ES-I3 (cell line): ENCODE measurements at regions not wholly inside any gene's neighbourhood (a gene's known extent, or its start where the extent isn't known, plus 50 kb on each side); places are given as distances from the start of the nearest gene placed in this dataset.

Experiments used
- H3K36me3 ChIP-seq: 2 replicates; pipeline ENCODE4 v1.6.1; 2013; ENCODE audit warnings: mild to moderate bottlenecking, low read length, control low read depth, moderate library complexity; ENCODE audit not compliant: insufficient read depth
- H3K4me1 ChIP-seq: 2 replicates; pipeline ENCODE4 v1.6.1; 2013; ENCODE audit warnings: mild to moderate bottlenecking, control low read depth, low read length; ENCODE audit not compliant: insufficient read depth
- H3K9ac ChIP-seq: 2 replicates; pipeline ENCODE4 v1.6.1; 2013; ENCODE audit warnings: low read depth, mild to moderate bottlenecking, low read length, moderate library complexity
- H3K9me3 ChIP-seq: 2 replicates; pipeline ENCODE4 v1.6.1; 2013; ENCODE audit warnings: mild to moderate bottlenecking, low read length, moderate library complexity; ENCODE audit not compliant: control insufficient read depth, insufficient read depth

DNA sequence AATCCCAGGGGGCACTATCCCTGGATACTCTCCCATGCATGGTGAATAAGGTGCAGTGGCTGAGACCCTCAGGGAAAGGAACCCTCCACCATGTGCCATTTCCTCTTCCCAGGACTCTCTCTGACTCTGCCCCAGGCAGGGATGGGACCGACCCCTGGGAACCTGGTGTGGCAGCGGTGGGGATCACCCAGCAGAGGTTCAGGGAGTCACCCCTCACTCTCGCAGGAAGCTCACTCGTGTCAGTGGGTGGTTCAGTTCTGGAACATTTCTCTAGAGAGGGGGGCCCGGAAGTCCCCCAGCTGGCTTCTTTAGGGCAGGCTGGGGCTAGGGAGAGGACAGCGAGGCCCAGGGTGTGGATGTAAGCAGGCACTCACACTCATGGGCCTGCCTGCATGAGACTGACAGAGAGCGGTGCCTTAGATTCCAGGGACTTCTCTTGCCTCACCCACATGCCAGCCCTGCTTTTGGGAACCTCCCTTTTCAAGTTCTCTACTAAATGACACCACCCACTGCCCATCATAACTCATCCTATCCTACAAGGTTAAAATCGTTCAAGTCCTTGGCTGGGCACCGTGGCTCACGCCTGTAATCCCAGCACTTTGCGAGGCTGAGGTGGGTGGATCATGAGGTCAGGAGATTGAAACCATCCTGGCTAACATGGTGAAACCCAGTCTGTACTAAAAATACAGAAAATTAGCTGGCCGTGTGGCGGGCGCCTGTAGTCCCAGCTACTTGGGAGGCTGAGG is 109.7 kb upstream of the SDK2 start:
- Histone ChIP-seq H3K36me3 (no peaks in the 10 kb centered on the region), H3K4me1 (peaks cover 9% of the 10 kb centered on the region; the same call in 1 of the 2 replicates), H3K9me3 (no peaks in the 10 kb centered on the region), H3K9ac (no peak overlapping the region)

DNA sequence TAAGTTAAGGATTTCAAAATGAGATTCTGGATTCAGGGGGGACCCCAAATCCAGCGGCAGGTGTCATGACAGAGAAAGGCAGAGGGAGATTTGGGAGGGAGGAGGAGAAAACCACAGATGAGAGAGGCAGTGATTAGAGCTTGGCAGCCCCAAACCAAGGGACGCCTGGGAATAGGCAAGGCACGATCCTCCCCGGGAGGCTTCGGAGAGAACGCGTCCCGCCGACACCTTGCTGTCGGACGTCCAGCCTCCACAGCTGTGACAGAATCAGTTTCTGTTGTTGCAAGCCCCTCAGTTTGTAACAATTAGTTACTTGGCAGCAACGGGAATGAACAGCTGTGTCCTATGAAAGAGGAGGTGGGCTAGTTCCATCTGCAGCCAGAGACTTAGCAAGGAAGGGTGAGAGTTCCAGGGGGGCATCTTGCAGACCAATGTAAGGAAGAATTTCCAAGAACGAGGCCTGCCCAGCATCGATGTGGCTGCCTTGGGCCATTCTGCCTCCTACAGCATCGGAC is 110.7 kb upstream of the SDK2 start:
- Histone ChIP-seq H3K9me3 (no peaks in the 10 kb centered on the region), H3K4me1 (peaks cover 9% of the 10 kb centered on the region; the same call in 1 of the 2 replicates), H3K9ac (no peak overlapping the region), H3K36me3 (no peaks in the 10 kb centered on the region)

DNA sequence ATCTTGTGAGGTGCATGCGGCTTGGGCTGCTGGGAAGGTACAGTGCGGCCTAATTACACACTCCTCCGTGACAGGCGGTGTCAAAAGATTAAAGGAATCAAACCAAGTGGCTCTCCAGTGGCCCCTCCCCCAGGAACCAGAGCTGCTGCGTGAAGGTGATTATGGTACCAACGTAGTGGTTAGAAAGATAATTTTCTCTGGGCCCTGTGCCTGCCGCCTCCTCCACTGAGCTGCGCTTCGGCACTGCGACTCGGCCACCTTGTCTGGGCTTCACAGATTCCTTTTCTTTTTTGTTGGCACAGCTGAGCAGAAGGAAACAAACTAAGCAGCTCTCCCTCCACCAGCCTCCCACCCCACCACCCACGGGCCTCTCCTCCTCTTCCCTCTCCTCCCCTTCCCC is 113.2 kb upstream of the SDK2 start:
- H3K36me3 ChIP-seq: no peaks in the 10 kb centered on the region
- H3K9me3 ChIP-seq: no peaks in the 10 kb centered on the region
- peaks cover 9% of the 10 kb centered on the region for H3K4me1 ChIP-seq
- no peak overlapping the region for H3K9ac ChIP-seq

DNA sequence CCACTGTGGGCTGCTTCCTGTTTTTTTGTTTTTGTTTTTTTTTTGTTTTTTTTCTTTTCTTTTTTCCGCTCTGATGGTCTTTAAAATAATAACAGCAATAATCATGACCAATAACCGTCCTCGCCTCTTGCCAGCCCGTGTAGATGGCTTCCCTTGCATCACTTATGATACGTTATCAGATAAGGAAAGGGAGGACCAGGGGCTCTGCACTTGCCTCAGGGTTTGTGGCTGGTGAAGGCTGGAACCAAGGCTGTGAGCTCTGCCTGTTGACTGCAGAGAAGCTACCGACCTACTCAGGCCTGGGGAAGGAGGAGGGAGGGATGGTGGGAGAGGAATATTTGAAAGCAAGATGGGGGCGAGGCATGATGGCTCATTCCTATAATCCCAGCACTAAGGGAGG is 114.0 kb upstream of the SDK2 start:
- Histone ChIP-seq H3K9me3 (no peaks in the 10 kb centered on the region), H3K9ac (no peak overlapping the region), H3K36me3 (no peaks in the 10 kb centered on the region), H3K4me1 (peaks cover 6% of the 10 kb centered on the region)

DNA sequence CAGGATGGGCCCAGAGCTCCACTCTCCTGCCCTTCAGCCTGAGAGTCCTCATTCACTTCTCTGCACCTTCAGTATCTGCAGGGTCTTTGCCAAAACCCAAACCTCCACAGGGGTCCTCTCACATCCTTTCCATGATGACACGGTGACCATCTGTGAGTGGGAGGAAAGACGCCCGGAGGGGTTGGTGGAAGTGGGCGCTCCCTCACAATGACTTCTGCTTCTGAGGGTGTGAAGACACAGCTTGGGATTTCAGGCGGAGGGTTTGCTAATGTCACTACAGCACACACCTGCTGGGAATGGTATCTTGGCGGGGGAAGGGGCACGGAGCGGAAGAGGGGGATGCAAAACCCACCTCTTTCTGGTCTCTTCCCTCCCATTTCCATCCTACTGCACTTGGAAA is 115.1 kb upstream of the SDK2 start:
- Histone ChIP-seq H3K4me1 (no peaks in the 10 kb centered on the region; the same call in 1 of the 2 replicates), H3K9ac (no peak overlapping the region), H3K36me3 (no peaks in the 10 kb centered on the region), H3K9me3 (no peaks in the 10 kb centered on the region)

DNA sequence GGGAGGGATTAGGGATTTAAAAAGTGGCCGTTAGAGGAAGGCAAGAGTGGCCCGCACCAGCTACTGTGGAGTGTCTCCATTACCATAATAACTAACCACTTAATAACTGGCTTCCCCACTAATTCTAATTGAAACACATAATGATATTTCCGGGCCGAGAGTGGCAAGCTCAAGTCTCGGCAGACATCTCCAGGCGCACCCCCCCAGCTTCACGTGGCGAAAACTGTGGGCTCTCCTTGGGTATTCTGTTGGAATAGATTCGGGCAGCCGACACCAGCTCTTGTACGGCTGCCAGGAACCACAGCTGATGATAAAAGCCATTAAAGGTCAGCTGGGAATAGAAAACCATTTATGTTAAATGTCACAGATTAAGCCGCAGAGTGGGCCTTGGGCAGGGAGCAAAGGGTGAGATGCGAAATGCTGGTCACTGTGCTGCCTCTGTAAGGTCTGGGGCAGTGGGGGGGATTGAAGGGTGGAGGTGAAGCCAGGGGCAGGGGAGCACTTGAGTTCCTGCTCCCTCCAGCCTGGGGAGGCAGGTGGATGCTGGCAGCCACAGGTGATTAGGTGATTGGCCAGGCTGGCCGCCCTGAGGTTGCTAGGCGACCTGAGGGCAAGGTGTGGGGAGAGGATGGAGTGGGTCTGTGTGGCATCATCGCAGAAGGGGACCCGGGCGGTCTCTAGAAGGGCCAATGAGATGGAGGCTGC is 115.6 kb upstream of the SDK2 start:
- no peak overlapping the region for H3K9ac ChIP-seq
- H3K36me3 ChIP-seq: no peaks in the 10 kb centered on the region
- H3K4me1 ChIP-seq: no peaks in the 10 kb centered on the region; the same call in 1 of the 2 replicates
- H3K9me3 ChIP-seq: no peaks in the 10 kb centered on the region

DNA sequence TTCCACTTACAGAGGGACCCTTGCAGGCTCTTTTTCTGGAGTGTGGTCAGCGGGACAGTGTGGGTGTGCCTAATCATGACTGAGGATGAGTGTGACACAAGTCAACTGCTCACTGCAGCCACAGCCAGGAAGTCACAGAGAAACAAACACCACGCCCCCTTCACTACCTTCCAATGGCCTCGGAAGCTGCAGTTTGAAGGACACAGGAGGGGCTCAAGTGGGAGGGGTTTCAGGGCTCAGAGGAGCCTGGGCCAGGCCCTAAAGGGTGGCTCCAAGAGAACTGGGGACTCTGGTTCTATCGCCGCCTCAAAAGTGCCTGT is 116.2 kb upstream of the SDK2 start:
- H3K9me3 ChIP-seq: no peaks in the 10 kb centered on the region
- no peaks in the 10 kb centered on the region for H3K36me3 ChIP-seq
- no peaks in the 10 kb centered on the region; the same call in 1 of the 2 replicates for H3K4me1 ChIP-seq
- H3K9ac ChIP-seq: no peak overlapping the region

DNA sequence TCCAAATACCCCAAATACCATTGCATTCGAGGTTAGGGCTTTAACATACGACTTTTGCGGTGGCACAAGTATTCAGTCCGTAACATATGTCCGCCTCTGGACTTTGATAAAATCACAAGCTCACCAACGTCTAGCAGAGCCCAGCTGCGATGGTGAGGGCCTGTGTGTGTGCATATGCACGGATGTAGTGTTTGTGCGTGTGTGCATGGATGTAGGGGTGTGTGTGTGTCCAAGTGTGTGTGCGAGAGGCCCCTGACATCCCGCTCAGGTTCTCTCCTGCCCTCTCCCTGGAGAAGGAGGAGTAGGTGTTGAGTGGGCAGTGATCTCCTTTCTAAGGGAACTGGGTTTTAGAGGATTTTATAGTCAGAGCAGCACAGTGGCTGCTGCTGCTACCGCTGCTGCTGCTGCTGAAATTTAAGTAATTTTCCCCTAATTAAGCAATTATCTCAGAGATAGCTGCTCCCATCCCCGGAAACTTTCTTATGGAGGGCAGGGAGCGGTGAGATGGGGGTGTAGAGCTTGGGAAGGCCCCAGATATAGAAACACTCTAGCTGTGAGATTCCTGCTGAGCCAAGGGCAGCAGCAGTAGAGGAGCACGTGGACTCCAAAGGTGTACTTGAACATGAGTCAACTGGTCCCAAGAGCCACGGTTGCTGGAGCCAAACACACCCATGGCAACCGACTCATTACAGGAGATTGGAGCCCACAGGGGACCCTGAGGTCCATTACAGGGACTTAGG is 121.7 kb upstream of the SDK2 start:
- Histone ChIP-seq H3K4me1 (no peaks in the 10 kb centered on the region), H3K9me3 (no peaks in the 10 kb centered on the region), H3K9ac (no peak overlapping the region), H3K36me3 (no peaks in the 10 kb centered on the region)

DNA sequence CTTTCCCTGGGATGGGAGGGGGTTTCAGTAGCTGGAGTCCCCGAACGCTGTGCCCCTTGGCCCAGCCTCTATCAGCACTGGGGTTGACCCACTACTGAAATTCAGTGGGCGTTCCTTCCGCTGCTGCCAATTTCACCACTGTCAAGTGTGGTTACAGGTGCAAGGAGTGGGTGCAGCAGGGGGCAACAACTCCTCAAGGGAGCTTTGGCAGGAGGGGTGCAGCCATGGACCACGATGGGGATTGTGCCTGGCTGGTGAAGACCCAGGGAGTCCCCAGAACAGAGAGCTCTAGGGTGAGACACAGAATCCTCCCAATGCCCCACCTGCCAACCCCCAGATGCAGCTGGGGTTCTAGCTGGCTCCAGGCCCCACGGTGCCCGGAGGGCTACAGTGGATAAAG is 123.5 kb upstream of the SDK2 start:
- Histone ChIP-seq H3K9me3 (no peaks in the 10 kb centered on the region), H3K36me3 (no peaks in the 10 kb centered on the region), H3K9ac (no peak overlapping the region), H3K4me1 (no peaks in the 10 kb centered on the region)

DNA sequence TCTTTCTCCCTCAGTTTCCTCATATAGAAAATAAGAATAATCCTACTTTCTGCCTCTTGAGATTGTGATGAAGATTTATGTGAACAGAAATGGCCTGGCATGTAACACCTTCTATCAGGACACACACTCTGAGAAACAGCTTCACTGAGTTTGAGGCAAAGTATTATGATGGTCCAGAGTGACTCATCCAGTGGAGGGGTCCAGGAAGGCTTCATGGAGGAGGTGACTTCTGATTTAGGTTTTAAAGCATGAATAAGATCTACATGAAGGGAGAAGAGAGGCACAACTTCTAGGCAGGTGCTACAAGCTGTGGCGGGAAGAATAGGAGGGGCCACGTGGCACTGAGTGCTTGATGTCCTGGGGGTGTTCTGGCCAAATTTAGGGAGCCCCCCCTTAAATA is 124.4 kb upstream of the SDK2 start:
- Histone ChIP-seq H3K9me3 (no peaks in the 10 kb centered on the region), H3K36me3 (no peaks in the 10 kb centered on the region), H3K4me1 (no peaks in the 10 kb centered on the region), H3K9ac (no peak overlapping the region)

DNA sequence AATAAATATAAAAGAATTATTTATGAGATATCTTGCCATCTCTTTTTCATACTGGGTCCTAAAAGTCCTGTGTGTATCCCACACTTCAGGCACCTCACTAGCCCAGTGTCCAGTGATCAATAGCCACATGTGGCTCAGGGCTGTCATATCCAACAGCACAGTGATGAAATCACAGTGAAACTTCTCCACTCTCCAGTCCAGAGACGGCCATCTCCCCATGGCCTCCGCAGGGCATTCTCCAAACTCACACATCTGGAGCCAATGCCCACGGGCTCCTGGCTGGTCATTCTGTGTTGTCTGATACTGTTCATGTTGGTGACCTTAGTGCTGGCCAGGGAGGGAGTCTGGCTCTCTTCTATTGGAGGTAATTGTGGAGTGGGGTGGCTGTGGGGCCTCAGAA is 125.2 kb upstream of the SDK2 start:
- Histone ChIP-seq H3K9me3 (no peaks in the 10 kb centered on the region), H3K4me1 (no peaks in the 10 kb centered on the region), H3K36me3 (no peaks in the 10 kb centered on the region), H3K9ac (no peak overlapping the region)

DNA sequence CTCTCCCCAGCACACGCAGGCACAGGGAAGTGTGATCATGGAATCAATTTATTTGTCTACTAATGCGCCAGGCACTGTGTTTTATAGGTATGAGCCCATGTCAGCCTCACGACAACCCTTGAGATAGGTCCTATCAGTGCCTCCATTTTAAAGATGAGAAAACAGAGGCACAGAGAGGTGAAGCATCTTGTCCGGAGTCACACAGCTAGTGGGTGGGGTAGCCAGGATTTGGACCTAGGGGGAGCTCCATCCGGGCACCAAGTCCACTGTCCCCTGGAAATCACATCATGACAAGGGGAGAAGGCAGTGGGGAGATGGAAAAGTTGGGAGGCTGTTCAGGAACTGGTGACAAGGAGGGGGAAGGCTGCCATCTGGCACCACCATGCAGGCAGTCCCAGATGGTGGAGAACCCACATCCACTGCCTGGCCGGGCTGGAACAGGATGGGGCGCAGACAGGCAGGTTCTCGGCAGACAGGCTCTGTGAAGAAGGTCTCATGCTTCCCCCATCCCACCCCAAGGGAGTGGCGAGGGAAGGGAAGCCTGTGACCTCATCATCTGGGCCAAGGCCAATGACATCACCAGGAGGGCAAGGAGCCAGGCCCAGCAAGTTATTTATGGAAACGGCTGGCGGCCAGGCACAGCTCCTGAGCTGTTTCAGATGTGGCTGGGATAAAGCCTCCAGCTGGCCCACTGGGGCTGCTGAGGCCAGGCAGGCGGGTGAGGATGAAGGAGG is 126.0 kb upstream of the SDK2 start:
- H3K9ac ChIP-seq: no peak overlapping the region
- H3K4me1 ChIP-seq: no peaks in the 10 kb centered on the region
- H3K36me3 ChIP-seq: no peaks in the 10 kb centered on the region

DNA sequence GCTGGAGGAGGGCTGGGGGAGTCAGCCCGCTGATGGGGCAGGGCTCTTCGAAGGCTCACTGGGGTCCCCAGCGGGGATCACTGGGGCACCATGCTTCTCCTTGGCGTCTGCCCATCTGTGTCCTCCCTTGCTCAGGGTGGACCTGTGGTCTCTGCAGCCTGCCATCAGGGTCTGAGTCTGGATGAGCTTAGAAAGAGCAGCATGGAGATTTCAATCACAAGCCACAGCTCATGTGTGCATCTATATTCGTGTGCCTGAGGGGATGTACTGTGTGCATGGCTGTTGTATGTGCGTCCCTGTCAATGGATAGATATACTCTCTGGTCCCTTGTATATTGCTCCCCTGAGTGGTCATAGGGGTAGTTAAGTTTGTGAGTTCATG is 126.6 kb upstream of the SDK2 start:
- H3K9ac ChIP-seq: no peak overlapping the region
- H3K4me1 ChIP-seq: no peaks in the 10 kb centered on the region
- H3K9me3 ChIP-seq: no peaks in the 10 kb centered on the region; the same call in 1 of the 2 replicates
- no peaks in the 10 kb centered on the region for H3K36me3 ChIP-seq

More for the DNA sequence above, 126.0 kb upstream of the SDK2 start:
- H3K9me3 ChIP-seq: no peaks in the 10 kb centered on the region

DNA sequence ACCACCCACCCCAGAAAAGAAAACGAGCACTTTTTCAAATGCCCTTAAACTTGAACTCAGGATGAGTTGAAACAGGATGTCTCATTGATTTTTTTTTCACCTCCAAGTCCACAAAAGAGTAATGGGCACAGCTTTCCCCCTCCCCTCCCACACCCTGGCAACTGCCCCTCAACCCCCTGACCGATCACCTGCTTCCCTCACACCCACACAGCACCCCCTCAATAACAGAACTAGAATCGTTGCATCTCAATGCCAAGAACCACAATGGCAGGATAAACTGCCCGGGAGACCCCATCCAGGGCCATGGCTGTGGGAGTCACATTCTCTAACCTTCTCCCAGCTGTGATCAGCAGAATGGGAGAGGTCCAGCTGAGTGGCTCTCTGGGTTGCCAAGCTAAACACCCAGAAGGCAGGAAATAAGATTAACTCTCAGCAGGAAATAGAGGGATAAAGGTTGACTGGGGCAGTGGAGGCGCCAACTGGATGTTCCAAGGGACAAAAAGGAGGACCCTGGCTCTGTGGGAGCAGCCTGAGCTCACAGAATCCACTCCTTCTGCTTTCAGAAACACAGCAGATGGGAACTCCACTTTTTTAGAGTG is 128.0 kb upstream of the SDK2 start:
- Histone ChIP-seq H3K9ac (no peak overlapping the region), H3K9me3 (no peaks in the 10 kb centered on the region; the same call in 1 of the 2 replicates)

More for the DNA sequence above, 128.0 kb upstream of the SDK2 start:
- H3K4me1 ChIP-seq: no peaks in the 10 kb centered on the region
- H3K36me3 ChIP-seq: no peaks in the 10 kb centered on the region
